Dermis blood vessel endothelial cell (primary cell): ENCODE measurements at regions not wholly inside any gene's neighbourhood (a gene's known extent, or its start where the extent isn't known, plus 50 kb on each side); places are given as distances from the start of the nearest gene placed in this dataset.

Experiments used
- DNase-seq: peaks from one replicate; pipeline ENCODE4 v3.0.0; 2010

DNA sequence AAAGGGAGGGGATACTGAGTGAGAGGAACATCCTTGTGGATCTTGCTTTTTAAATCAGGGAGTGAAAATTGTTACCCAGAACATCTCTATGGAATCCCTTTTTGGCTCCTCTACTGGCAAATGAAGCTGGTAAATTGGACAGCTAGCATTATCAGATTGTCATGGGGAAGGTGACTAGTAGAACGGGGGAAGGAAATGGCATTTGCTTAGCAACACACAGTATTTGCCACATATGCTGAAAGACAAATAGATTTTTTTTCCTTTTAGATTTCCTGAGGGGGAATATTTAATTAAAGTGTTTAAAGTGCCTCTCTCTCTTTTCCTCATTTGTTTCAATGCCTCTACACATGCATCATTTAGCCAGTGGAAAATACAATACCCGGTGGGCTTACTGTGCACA lies 573.5 kb downstream of the BCKDHB start:
- DNase-seq, result no peak

DNA sequence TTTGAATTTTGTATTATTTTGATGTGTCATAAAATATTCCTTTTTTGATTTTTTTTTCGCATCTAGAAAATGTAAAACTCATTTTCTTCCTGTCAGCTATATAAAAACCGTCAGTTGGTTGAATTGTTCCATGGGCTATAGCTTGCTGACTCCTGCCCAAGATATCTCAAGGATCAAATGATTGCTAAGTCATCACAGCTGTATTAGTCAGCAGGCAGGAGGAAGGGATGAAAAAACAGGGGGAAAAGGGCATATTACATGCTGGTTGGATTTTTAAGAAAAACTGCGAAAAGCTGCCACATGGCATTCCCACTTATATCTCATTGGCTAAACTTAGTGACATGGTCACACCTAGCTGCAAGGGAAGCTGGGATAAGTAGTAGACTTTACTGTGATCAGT lies 569.9 kb downstream of the BCKDHB start:
- no peak for DNase-seq

DNA sequence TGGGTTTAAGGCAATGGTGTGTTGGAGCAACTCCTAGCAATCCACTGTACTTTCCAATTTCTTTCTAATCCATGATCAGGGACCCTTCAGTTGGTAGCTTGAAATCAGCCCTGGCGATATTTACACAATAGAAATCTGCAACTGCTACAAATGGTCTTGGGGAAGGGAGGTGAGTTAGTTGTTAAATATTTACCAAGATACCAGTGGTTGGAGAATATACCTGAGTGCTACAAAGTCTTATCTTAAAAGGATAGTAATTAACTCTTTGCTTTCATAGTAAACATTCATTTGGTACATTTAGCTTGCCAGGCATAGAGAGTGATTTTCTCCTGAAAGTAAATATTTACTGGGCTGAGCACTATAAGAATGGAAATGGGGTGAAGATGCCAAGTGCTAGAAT lies 568.2 kb downstream of the BCKDHB start:
- DNase-seq, result no peak

GRCh38 chr6:80673367-80673766 lies 566.9 kb downstream of the BCKDHB start:
- DNase-seq, result no peak

- DNase-seq, result peak; percentile 4
Measured at GRCh38 chr6:80667006-80667405, 560.5 kb downstream of the BCKDHB start.

DNA sequence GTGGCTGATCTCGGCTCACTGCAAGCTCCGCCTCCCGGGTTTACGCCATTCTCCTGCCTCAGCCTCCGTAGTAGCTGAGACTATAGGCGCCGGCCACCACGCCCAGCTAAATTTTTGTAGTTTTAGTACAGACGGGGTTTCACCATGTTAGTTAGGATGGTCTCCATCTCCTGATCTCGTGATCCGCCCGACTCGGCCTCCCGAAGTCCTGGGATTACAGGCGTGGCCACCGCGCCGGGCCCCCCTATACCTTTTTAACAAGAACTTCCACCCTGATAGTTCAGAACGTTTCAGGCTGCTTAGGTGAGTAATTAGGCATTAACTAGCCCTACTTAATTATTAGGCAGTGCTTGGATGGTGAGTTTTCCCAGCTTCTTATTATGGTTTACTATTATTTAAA lies 552.5 kb downstream of the BCKDHB start:
- DNase-seq, result no peak

- no peak for DNase-seq
Measured at GRCh38 chr6:80647156-80647555, 540.7 kb downstream of the BCKDHB start.

DNA sequence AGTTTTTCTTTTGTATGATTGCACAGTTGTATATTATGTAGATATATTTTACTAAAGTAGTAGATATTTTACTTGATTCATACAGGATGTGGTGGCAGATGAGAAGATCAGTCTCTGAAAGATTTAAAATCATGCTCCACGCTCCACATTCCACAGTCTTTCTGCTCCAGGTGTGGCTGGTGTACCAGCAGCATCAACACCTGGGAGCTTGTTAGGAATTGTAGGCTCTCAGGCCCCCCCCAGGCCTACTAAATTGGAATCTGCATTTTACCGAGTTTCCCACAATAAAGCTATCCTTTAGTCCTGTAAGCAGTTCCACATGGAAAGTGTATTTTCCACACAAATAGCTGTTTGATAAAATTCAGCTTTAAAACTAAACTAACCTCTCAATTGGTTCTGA lies 537.4 kb downstream of the BCKDHB start:
- DNase-seq, result no peak

GRCh38 chr6:80642452-80642851 lies 536.0 kb downstream of the BCKDHB start:
- no peak for DNase-seq

DNA sequence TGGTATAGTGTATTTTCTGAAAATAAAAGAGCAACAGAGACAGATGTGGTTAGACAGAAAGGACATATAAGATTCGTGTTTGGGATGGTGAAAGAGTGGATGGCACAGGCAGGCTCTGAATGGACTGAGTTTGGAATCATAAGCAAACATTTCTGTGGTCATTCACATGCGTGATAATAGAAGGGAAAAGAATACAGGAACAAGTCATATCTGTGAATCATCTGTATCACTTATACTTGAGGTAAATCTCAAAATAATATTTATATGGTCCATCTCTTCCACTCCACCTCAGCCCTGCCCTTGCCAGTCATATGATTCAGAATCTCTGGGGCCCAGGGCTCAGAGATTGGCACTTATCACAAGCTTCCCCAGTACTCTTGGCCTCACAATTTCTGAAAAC lies 535.1 kb downstream of the BCKDHB start:
- DNase-seq, result no peak

GRCh38 chr6:80640176-80640575 lies 533.7 kb downstream of the BCKDHB start:
- DNase-seq, result no peak

DNA sequence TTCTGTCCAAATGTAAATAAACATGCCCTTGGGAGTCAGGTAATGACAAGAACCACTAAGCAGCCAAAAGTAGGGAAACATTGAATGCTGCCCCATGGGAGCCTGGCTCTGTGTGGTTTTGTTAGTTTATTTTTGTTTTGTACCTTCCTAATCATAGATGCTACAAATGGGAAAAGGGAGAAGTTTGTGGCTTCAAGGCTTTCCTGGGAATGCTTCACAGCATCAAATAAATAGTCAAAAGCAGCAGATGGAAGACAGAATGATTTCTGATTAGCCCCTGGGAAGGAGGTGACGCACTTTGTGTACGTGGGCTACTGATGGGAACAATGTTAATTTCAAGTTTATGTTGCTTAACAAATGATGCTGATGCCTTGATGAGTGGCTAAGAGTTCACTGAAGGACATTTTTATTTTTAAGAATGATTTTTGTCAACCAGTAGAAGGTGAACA lies 532.7 kb downstream of the BCKDHB start:
- no peak for DNase-seq

DNA sequence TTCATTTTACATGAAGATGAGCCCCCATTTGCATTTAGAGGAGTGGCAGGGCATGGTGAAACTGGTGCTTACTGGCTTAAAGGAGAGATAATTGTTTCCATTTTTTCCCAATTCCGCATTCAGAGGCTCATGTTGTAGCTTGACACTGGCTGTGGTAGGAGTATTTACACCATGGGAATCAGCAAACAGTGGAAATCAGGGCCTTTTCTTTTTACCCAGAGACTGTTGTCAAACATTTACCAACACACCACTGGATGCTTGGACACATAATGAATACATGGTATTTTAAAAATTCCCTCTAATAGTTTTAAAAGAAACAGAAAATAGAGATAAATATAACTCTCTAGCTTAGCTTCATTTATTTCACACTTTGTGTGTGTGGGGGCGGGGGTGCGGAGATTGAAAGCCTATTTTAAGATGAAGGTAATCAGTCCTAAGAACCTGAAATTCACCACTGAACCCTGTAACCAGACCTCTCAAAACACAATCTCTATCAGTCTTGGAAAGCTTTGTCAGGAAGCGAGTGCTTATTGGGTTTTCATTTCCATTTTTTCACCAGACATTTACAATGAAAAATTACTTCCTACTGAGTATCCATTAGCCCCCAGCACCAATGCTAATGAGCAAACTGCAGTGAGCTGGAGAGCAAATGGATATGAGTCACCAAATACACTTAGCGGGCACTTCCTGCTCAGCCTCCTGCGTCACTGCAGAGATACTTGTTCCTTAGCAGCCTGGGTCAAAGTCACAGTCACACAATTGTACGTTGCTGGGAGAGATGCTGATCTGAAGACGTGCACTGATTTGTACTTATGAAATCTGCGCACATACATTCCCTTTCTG lies 532.0 kb downstream of the BCKDHB start:
- peak; percentile 97 for DNase-seq

DNA sequence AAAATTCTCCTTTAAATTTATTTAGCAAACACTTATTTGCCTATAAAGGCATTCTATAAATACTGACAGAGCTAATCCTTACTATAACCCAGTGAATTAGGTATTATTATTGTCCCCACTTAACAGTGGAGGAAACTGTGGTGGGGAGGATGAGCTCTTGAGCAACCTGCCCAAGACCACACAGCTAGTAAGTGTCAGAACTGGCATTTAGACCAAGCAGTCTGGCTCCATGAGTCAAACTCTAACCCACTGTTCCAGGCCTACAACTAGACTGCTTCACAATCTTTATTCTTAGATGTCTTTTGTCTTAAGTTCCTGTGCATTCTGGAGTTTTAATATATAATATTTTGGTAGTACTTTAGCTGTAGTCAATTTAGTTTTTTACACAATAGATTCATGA lies 530.8 kb downstream of the BCKDHB start:
- no peak for DNase-seq

GRCh38 chr6:80636689-80637088 lies 530.2 kb downstream of the BCKDHB start:
- DNase-seq, result no peak

DNA sequence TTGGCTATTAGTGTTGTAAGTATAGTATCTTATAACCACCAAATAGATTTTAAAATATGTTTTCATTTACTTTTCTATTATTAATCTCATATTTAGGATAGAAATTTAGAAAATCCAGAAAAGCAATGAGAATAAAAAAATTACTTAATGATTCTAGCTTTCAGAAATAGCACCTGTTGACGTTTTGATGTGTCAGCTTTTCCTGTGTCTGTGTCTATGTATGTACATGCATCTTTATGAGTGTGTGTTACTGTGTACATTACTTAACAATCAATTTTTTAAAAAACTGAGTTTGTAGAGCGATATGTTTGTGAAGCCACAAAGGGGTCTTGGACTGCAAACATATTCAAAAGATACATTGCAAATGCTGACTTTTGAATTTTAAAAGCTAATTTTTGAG lies 526.9 kb downstream of the BCKDHB start:
- no peak for DNase-seq

GRCh38 chr6:80625405-80625804 lies 518.9 kb downstream of the BCKDHB start:
- no peak for DNase-seq

GRCh38 chr6:80623066-80623815 lies 516.8 kb downstream of the BCKDHB start:
- DNase-seq, result no peak

- DNase-seq, result no peak
Measured at GRCh38 chr6:80622641-80623040, 516.2 kb downstream of the BCKDHB start.

GRCh38 chr6:80618953-80619352 lies 512.5 kb downstream of the BCKDHB start:
- no peak for DNase-seq

DNA sequence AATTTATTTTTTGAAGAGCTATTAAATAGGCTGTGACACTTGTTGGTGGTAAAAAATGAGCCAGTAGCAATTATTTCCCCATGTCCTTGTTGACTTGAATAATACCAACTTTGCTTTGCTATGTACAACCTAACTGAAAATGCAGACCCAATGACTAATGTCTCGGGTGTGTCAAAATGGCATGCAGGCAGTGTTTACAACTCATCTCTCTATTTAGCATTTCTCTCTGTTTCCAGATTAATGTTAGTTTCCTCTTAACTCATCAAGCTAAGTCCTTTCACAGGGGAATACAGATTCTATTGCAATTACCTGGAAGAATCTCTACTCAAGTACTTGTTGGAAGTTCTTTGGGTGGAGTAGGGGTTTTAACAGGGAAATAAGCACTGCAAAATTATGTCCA lies 504.4 kb downstream of the BCKDHB start:
- no peak for DNase-seq

- no peak for DNase-seq
Measured at GRCh38 chr6:80608881-80609280, 502.4 kb downstream of the BCKDHB start.

DNA sequence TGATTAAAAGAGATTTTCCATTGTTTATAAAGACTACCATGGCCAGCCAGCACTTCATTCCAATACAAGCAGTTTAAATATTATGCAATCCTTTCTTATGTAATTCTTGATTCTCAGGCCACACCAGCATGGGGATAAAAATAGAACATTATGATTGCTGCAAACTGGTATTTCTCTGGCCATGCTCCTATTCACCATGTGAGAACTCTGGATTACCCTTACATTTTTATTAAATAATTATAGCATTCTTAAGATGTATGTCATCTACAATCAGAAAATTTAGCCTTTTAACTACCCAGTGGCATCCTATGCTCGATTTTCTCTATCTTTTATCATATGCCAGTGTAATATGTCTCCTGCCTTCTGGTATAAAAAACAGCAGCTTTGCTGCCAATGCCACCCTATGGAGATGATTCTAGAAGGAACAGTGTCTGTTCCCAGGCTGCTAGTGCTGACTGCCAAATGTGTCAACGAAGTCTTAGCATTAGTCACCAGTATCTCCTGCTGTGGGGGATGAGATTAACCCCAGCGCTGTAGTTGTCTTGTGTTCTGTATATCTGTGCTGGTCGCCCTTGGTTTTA lies 501.4 kb downstream of the BCKDHB start:
- DNase-seq, result no peak
